Left colon (tissue), 2 donors: ENCODE measurements at regions not wholly inside any gene's neighbourhood (a gene's known extent, or its start where the extent isn't known, plus 50 kb on each side); places are given as distances from the start of the nearest gene placed in this dataset.
A peak's percentile ranks its signal among the peaks of the same experiment; 100 is the strongest.
"Not testable (repeated sequence)": the region's sequence is repeated elsewhere in the genome, so short reads cannot be mapped to it uniquely, and the experiment has no call there.

ENCODE experiments used
- ATAC-seq: fragments of 200-7000 bp; cut with Tn5 transposase; one replicate; pipeline ENCODE4 v1.9.1; 2020; ENCODE audit warnings: mild to moderate bottlenecking, moderate library complexity
- DNase-seq, 2 donors: peaks; one replicate each; pipeline ENCODE4 v3.0.0-alpha.2; 2020
- intact Hi-C, 2 donors: fragments of 100-400 bp; cut with DNase I in 1 of 2; cut with micrococcal nuclease in 1 of 2; formaldehyde crosslinking; loops; one replicate each; pipeline versions ENCODE4 v1.11.2 to v1.14.0; 2022; cut with DNase I, micrococcal nuclease
- donor health status: DM: no; HTN: no; CAD: no.
- donor health status: DM: yes; HTN: yes; CAD: no.

DNA sequence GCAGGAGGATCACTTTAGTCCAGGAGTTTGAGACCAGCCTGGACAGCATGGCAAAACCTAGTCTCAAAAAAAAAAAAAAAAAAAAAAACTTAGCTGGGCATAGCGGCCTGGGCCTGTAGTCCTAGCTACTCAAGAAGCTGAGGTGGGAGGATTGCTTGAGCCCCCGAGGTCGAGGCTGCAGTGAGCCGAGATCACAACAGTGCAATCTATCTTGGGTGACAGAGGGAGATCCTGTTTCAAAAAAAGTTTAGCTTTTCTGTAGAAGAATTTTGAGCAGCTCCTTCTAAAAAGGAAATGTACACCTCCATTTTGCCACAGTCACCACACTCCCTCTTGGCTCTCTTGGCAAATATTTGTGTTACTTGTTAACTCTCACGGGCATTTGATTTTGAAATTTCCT, 505.8 kb downstream of the DOK5 start:
- ATAC-seq: no peak
- DNase-seq: no peak
- intact Hi-C loops: no loop called here

DNA sequence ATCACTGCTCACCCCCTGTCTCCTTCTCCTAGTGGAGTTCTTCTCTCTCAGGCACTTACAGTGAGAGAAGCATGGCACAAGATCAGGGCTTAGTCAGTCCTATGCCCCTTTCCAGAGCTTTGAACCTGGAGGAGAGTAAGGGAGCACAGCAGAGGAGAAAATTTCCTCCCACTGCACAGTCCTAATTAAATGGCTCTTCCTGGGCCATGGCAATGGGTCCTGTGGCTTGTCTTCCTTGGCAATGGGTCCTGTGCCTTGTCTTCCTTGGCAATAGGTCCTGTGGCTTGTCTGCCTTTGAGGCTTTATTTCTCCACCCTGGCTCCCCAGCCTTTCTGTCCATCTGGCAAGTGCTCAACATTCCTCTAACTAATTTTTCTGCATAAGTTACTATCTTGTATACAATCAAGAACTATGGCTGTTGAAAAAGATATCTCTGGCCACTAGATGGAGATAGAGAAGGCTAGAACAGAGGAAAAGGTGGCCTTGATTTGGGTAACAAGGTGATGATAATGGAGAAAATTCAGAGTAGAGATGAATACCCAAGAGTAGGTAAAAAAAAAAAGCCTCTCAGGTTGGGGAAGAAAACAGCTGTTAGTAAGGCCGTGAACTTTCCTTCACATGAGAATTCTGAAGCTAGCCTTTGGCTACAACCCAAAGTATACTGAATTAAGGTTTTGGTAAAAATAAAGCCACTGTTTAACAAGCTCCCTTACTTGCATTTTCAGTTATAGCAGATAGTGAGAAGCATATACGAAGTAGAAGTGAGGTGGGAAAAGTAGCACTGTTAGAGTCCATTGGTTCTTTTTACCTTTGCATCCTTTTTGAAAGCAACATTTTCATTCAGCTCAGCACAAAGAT, 504.9 kb downstream of the DOK5 start:
- ATAC-seq (peak; percentile 53), DNase-seq (no peak)
- intact Hi-C loops: no loop called here

DNA sequence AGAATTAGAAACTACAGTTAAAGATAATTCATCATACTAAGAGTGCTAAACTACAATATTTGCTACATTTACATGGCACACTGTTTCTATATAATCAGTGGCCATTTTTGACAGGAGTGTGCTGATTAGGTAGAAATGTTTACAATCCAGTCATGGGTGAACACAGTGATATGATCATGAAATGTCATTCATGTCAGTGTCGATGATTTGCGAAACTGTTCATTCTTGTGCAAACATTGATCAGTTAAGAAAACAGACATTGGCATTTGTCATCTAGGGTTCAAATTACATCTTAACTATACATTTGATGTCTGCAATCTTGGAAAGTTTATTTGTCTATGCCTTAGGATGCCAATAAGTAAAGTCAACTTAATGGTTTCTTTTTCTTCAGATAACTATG, 474.9 kb downstream of the DOK5 start:
- ATAC-seq (no peak), DNase-seq (no peak)
- intact Hi-C loops: no loop called here

DNA sequence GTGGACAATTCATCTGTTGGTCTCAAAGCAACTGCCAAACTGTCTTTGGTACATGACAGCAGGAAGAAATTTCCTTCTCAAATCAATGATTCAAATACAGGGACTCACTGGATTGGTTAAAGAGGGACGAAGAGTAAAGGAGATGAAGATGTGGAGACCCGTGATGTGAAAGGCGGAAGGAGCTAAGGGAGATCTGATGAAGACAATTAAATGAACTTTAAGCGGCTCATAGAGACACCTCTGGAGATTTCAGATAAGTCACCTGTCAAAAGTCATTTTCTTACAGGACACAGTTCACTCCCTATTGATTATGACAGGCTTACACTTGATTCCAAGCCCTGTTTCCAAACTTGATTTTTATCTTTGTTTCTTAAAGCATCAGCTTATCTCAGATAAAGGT, 466.3 kb downstream of the DOK5 start:
- ATAC-seq (no peak), DNase-seq (no peak)
- intact Hi-C loops: no loop called here

DNA sequence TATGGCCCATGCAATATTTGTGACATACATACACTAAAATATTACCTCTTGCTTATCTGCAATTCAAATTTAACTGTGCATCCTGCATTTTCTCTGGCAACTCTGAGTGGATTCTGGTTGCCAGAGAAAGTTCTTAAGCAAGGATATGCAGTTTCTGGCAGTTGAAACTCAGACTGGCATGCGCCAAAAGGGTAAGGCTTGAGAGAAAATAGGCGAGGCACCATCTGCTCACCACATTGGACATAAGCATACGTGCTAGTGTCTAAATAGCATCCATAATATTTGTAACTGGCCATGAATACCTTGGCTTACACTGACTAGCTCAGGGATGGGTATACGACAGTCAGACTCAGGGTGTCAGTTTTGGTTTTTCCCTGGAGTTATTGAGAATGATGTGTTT, 465.1 kb downstream of the DOK5 start:
- no peak for ATAC-seq
- intact Hi-C loops: no loop called here
- no peak for DNase-seq

DNA sequence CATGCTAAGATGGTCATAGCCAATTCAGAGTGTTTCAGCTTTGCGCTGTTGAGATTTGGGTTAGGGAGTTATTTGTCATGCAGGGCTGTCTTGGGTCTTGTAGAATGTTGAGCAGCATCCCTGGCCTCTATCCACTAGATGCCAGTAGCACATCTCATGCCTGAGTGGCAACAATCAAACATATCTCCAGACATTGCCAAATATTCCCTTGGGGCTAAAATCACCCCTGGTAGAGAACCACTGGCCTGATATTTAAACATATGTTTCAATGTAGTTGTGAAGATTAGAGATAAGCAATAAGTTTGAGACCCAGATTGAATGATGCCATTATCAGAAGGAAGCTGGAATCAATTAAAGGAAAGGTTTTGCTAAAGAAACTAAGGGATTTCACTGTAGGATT, 463.3 kb downstream of the DOK5 start:
- intact Hi-C loops: no loop called here
- DNase-seq (no peak), ATAC-seq (no peak)

DNA sequence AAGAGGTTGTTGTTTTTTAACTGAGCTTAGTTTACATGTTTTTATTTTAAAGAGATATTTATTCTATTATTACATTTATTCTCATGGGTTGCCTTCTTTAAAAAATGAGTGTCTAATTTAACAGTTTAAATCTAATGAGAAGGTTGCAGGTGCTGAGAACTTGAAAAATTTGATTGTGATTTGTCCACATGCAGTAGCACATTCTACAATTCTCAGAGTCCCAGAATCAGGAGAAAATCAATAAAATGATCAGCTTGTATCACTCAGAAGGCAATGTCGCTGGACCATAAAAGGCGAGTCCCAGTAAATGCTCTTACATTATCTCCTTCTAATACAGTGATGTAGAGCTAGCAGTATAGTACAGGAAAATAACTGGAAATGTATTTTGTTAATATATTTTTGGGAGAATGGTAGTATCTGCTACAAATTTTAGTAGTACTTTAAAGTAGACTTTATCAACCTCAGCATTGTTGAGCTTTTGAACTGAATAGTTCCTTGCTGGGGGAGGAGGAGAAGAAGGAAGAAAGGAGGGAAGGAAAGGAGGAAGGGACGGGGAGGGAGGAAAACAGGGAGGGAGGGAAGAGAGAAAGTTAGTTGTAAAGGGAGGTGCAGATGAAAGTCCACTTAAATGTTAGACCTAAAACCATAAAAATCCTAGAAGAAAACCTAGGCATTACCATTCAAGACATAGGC, 458.0 kb downstream of the DOK5 start:
- ATAC-seq (no peak), DNase-seq (no peak)
- intact Hi-C loops: no loop called here

DNA sequence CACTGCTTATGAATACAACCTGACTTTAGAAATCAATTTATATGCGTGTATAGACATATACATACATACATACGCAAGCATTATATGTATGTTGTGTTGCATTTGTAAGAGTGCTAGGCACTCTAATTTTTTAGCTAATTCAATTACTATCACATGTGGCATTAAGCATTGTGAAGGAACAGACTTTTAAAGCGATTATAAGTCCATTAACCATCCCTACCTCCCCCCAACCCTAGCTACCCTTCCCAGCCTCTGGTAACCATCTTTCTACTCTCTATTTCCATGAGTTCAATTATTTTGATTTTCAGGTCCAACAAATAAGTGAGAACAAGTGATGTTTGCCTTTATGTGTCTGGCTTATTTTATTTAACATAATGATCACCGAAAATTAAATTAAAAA, 453.8 kb downstream of the DOK5 start:
- DNase-seq: no peak
- intact Hi-C loops: no loop called here
- no peak for ATAC-seq

DNA sequence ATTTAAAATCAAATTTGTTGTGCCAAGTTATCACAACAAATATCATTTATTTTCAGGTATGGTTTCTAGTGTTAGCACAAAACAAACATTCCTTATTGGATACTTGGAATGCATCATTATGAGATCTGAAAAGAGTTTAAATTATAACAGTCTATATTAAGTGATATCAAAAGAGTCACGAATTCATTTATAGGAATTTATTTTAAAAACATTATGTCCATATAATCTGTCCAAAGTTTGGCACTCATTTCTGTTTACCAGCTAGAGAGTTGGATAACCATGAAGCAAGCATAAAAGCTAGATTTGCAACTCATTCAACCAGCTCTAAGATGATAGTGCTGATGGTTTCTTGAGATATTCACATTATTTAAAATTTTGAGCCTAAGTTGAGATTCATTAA, 453.2 kb downstream of the DOK5 start:
- ATAC-seq (no peak), DNase-seq (no peak)
- intact Hi-C loops: no loop called here

DNA sequence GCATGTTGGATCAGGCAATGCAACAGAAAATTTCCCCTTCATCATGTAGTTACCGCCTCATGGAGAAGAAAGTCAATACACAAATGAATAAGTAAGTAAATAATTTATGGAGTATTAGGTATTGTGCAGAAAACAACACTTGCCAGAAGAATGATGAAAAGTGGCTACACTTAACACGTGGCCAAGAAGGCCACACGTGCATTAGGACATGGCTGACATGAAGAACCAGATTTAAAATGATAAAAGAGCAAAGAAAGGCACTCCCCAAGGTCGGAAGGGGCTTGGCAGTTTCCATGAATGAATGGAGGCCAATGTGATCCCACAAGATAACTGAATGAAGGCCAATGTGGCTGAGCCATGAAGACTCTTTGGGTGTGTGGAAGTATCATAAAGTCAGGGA, 447.2 kb downstream of the DOK5 start:
- no peak for DNase-seq
- intact Hi-C loops: no loop called here
- ATAC-seq: no peak

DNA sequence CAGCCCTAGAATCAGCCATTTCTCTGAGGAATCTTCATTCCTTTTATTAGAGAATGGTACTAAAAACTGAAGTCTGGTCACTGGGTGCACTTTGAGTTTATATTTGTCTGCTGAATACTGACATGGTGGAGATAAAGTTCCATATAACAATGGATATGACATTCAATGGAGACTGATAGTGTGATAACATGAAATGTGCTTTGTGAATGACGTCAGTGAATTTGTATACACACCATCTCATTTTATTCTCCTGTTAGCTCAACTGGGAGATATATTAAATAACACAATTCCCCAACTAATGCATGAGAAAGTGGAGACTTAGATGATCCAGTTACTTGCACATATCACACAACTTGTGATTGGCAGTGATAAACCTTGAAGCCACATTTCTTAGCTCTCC, 446.7 kb downstream of the DOK5 start:
- no peak for ATAC-seq
- no peak for DNase-seq
- intact Hi-C loops: no loop called here

DNA sequence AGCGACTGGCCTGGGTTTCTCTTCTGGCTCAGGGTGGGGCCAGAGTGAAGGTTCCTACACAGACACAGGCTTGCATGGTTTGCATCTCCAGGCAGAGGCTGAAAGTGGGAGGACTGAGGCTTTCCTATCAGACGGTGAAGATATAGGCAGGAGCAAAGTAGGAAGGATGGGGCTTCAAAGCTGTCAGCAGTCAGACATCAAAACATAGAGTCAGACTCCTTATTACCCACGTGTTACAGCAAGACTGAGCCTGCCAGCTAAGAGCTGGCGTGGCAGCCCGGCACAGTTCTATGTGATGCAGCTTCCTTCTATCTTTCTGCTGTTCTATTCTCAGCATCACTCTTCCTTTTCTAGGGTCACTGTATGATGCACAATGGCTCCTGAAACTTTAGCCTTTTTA, 445.1 kb downstream of the DOK5 start:
- intact Hi-C loops: no loop called here
- no peak for ATAC-seq
- no peak for DNase-seq

DNA sequence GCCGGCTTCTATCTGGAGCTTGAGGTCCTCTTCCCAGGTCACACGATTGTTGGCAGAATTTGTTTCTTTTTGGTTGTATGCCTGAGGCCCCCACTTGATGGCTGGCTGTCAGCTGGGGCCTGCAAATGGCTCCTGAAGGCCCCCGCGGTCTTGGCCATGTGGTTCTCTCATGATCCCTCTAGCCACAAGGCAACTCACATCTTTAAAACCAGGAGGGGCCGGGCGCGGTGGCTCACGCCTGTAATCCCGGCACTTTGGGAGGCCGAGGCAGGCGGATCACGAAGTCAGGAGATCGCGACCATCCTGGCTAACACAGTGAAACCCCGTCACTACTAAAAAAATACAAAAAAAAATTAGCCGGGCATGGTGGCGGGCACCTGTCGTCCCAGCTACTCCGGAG, 443.6 kb downstream of the DOK5 start:
- intact Hi-C loops, DNase-seq, ATAC-seq: not testable (repeated sequence)

DNA sequence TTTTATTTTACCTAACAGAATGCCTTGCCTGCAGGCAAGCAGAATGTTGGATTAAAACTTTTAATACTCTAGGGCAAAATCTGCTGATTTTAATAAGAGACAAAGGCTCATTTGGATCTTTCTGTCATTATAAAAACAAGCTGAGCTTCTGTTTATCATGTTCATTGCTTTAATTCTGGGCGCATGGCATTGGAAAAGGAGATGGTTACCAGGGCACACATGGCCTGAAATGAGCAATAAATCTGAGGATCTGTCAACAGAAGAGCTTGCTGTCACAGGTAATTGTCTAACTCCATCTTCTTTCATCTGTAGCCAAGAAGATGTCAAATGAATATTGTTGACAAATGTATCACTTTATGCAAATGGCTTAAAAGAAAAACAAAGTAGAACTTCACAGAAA, 439.6 kb downstream of the DOK5 start:
- DNase-seq: no peak
- ATAC-seq: no peak
- intact Hi-C loops: no loop called here

DNA sequence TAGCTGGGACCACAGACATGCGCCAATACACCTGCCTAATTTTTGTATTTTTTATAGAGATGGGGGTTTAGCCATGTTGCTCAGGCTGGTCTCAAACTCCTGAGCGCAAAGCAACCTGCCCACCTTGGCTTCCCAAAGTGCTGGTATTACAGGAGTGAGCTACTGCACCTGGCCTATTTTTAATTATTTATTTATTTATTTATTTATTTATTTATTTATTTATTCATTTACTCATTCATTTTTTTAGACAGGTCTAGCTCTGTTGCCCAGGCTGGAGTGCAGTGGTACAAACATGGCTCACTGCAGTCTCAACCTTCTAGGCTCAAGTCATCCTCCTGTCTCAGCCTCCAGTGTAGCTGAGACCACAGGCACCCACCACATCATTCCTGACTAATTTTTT, 434.3 kb downstream of the DOK5 start:
- ATAC-seq: no peak
- no peak for DNase-seq
- intact Hi-C loops: no loop called here

DNA sequence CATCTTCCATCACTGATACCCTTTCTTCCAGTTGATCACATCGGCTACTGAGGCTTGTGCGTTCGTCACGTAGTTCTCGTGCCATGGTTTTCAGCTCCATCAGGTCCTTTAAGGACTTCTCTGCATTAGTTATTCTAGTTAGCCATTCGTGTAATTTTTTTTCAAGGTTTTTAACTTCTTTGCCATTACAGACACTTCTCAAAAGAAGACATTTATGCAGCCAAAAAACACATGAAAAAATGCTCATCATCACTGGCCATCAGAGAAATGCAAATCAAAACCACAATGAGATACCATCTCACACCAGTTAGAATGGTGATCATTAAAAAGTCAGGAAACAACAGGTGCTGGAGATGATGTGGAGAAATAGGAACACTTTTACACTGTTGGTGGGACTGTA, 430.7 kb downstream of the DOK5 start:
- DNase-seq, ATAC-seq, intact Hi-C loops: not testable (repeated sequence)

DNA sequence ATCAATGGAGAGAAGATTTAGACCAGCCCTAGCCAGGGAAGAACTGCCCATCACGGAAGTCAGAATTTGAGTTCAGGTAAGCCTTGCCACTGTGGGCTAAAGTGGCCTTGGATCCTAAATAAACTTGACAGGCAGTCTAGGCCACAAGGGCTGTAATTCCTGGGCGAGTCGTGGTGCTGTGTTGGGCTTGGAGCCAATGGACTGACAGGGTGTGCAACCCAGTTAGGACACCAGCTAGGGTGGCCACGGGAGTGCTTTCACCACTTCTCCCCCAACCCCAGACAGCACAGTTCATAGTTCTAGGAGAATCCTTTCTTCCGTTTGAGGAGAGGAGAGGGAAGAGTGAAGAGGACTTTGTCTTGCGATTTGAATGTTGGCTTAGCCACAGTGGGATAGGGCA, 422.4 kb downstream of the DOK5 start:
- intact Hi-C loops: no loop called here
- DNase-seq: no peak
- no peak for ATAC-seq

DNA sequence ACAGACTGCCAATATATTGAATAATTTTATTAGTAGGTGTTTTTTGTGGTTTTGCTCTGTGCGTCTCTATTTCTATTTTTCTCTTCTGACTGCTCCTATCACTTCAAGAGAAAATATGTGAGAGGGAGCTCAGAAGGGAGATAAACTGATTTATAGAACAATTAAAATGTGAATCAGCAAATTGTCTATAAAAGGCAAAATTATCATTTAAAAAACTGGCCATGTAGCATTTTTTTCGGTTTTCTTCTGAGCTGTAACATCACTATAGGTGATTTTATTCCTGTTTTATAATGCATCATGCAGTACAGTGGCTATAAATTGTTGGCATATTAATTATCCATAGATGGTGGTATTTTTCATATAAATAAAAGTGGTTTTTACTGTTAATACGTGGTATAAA, 416.5 kb downstream of the DOK5 start:
- ATAC-seq: no peak
- intact Hi-C loops: no loop called here
- no peak for DNase-seq

DNA sequence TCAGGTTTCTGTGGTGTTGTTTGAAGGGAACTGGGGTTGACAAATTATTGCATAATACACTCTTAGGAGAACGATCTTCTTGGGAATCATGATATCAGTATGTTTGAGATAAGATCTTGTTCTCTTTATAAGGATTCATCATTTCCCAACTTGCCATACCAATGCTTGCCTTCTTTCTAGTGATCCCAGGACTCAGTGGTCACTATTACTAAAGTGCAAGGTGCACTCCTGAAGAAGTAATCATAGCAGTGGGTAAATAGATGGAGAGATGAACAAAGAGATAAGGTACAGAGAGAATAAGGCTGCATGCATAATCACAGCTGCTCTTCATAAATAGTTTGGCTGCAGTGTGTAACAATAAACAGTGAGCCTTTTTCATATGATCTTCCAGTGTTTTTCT, 404.0 kb downstream of the DOK5 start:
- DNase-seq: no peak
- ATAC-seq: no peak
- intact Hi-C loops: no loop called here

DNA sequence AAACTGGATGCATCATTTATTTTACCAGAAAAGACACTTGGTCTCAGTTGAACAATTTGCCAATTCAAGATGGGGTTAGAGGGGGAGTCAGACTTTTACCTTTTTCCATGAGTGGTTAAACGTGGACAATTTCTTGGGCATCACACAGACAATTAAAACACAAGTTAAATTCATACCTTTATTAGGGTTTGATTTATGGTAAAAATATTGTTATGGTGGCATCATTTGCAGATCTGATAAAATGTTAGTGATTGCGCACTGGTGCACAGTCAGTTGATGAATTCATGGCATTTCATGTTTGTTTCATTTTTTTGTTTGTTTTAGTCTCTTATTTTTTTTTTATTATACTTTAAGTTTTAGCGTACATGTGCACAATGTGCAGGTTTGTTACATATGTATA, 399.9 kb downstream of the DOK5 start:
- intact Hi-C loops: no loop called here
- ATAC-seq (no peak), DNase-seq (no peak)

DNA sequence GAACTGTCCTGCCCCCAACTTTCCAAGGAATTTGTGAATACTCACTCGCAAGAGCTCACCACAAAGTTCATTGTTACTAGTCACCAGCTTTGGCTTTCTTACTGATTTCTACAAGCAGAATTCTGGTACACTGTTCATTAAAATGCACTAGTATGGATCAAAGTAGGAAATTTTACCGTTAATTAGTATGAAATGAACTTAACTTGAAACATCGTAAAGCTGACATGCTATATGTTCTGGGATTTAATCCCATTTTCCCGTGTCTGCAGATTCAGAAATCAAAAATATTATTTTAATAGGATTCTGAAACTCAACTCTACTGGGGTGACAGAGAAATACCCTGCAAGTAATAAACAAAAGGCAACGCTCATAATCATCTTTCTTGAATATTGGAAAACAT, 399.3 kb downstream of the DOK5 start:
- intact Hi-C loops: no loop called here
- no peak for DNase-seq
- ATAC-seq: no peak
